GM19239 (cell line): ENCODE measurements at regions not wholly inside any gene's neighbourhood (a gene's known extent, or its start where the extent isn't known, plus 50 kb on each side); places are given as distances from the start of the nearest gene placed in this dataset.

ENCODE experiments used
- DNase-seq: peaks from one replicate; pipeline ENCODE4 v3.0.0; 2011; ENCODE audit warnings: low spot score; ENCODE audit not compliant: insufficient read length
- FAIRE-seq: peaks from 2 replicates; lab custom pipeline; 2011; peaks lifted over from hg19 to GRCh38; lab: Jason Lieb, UNC

DNA sequence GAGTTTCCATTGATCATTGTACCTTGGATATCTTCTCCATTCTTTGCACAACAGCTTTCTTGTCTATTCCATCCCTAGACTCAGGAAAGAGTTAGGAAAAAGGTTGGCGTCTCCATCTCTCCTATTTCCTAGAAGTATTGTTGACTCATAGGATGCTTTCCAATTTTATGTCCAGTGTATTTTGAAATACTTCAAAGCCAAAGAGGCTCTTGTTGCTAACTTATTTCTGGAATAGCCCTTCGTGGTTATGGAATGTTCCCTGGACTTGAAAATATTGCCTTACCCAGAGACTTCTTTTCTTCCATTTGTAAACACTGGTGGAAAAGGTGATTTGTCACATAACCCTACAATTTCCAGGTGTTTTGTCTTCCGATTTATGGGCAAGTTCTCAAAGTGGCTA lies 402.3 kb upstream of the ZNF608 start:
- DNase-seq (no peak), FAIRE-seq (no peak)

DNA sequence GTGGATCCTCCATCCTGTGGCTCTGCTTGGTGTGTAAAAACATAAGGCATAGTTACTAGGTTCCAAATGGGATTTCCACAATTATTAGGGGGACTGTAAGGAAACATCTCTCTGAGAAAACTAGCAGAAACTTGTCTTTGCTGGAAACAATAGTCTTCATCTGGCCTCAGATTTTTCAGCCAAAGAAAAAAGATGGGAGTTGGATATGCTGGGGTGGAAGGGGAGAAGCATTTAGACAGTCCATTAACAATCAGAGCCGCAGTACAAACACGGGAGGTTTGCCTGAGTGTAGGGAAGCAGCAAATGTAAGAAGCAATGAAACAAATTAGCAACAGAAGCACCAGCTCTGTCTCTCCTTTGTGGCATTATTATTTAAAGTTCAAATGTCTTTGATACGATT lies 402.7 kb upstream of the ZNF608 start:
- no peak for DNase-seq
- FAIRE-seq, result no peak

DNA sequence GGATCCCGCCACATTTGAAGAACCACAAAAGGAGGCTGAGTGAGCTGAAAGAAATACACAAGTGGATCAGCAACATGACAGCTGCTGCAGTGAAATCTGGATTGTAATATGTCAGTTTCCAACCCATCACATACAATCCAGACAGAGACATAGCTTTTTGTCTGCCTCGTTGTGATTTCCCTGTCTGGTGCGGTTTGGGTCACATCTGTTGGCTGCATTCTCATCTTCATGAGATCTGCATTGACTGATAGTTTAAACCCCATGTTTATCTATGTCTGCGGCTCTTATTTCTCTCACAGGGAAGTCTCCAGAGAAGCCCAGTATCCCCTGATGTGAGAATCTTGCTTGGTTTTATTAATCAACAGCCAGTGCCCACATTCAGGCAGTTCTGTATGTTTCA lies 403.1 kb upstream of the ZNF608 start:
- DNase-seq (no peak), FAIRE-seq (no peak)

DNA sequence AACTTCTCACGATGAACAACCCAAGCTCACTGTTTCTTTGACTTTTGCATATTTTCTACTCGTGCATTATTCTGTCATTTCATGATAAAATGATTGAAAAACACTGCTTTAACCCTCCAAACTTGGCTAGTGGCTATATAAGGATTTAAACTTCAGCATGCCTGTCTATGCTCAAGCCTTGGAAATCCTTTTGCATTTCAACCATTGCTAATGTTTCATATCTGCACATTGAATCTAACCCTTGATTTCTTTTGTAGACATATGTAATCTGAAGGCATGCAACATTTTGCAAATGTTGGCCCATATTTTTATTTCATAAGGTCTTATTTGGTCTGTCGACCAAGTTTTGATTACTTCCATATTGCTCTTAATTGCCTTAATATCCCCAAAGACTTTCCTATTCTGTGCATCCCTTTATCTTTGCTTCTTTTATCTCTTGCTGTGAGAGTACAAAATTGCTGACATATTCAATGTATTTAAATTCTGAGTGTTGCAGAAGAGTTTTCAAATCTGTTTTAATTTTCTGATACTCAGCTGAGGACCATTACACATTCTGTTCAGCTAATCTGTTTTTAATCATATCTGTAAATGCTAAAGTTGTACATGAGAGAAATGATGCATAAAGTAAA lies 403.7 kb upstream of the ZNF608 start:
- DNase-seq (no peak), FAIRE-seq (no peak)

DNA sequence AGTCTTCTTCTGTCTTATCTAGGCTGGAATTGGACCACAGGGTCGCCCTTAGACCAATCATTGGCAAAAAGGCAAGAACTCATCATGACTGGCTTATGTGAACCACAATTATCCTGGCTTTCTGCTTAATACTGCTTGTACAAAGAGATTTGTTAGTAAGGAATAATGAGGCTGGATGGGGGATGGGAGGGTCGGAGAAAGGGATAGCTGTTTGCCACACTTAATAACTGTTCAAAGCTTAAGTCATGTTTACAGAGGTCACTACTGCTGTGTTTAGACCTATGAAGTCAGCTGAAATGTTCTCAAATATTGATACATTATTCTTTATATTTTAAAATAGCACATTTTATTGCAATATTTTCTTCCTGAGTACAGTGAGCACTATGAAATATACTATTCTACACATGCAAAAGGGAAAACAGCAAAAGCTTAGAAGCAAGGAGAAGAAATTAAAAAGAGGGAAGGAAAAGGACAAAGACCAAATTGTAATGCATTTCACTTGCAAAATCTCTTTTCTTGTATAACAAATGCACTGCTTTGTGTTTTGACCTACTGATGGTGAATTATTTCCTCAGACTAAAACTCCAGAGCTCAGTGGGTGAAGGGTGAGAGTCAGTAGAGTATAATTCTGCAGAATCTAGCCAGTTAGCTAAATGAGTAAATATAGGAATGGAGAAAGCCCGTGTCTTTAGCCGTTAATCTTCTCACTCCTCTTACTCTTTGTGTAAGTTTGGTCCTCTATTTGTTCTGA lies 404.9 kb upstream of the ZNF608 start:
- FAIRE-seq (no peak), DNase-seq (no peak)

DNA sequence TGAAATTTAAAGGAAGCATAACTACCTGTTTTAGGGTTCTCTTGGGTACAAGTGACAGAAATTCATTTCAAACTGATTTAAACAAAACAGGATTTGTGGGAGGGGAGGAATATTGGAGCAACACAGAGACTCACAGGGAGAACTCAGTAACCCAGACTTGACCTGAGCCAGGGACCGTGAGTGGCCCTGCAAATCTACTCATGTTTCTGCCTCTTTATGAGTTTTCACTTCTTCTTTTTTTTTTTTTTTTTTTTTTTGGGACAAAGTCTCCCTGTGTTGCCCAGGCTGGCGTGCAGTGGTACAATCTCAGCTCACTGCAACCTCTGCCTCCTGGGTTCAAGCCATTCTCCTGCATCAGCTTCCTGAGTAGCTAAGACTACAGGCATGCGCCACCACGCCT lies 405.6 kb upstream of the ZNF608 start:
- FAIRE-seq (peak; percentile 28), DNase-seq (no peak)

DNA sequence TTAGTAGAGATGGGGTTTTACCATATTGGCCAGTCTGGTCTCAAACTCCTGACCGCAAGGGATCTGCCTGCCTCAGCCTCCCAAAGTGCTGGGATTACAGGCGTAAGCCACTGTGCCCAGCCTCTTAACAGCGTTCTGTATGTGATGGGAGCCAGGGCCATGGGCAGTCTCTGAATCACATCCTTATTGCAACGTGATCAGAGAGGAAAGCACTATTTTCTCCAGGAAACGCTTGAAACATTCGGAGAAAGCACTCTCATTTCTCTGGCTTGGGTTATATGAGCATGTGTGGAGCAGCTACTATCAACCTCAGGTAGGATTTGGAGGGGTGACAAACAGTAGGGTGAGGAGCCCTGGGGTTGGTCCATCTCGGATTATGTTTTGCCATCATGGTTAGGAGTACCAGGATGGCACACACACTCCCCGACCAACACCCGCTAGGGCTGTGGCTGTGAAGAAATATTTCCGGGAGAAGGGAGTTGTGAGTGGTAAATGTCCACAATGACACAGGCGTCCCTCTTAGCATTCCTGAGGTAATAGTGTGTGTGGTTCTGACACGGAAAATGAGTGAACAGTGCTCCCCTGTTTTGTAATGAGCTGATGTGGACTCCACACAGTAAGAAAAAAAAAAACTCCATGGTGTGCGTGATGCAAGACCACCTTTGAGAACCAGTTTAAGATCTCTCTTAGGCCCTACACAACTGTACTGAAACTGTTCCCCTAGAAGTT lies 406.2 kb upstream of the ZNF608 start:
- peak; percentile 18 for FAIRE-seq

DNA sequence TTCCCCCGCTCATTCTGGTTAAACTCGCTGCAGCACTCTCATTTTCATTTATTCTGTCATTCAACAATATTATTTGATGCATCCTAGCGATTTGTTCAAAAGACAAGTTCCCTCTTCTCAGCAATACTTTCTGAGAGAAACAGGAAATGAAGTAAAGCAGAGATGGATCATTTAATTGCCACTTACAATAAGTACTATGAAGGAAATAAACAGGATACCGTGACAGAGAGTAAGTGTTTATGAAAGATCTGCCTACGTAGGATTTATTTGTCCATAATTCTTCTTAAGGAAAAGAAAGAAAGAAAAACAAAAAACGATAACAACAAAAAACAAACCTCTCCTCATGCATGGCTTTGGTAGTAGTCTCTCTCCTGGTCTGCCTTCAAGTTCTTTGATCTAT lies 406.8 kb upstream of the ZNF608 start:
- FAIRE-seq (no peak), DNase-seq (no peak)

More for the DNA sequence above, 406.2 kb upstream of the ZNF608 start:
- no peak for DNase-seq

DNA sequence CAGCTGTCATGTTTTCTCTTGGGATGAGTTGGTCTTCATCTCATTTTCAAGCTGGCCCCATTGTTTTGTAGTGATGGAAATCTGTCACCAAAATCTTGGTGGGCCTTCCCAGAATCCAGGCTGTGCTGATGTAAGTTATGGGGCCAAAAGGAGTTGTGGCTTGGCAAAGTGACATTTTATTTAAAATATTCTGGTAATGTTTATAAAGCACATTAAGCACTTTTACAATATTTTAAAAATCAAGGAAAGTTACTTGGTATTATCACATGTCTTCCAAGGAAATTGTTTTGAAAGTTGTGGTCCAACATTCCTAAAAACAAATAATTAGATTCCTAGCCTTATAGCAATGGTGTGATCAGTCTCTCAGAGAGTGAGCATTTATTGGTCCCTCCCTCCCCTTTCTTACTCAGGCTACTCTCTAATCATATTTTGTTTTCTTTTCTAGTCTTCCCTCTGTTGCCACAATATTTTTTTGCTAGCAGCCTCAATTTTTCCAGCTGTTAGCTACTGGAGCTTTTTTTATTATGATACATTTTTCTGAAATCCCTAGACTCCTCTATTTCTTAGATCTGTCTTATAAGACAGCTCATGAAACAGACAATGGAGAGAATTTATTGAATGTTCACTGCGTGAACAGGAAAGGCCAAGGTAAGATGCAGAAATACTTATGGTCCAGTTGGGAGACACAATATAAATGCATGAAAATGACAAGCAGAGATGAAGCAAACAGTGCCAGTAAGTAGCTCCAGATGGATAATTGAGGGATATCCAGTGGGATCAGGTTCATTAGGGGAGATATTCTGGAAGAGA lies 408.1 kb upstream of the ZNF608 start:
- no peak for DNase-seq
- FAIRE-seq, result no peak

DNA sequence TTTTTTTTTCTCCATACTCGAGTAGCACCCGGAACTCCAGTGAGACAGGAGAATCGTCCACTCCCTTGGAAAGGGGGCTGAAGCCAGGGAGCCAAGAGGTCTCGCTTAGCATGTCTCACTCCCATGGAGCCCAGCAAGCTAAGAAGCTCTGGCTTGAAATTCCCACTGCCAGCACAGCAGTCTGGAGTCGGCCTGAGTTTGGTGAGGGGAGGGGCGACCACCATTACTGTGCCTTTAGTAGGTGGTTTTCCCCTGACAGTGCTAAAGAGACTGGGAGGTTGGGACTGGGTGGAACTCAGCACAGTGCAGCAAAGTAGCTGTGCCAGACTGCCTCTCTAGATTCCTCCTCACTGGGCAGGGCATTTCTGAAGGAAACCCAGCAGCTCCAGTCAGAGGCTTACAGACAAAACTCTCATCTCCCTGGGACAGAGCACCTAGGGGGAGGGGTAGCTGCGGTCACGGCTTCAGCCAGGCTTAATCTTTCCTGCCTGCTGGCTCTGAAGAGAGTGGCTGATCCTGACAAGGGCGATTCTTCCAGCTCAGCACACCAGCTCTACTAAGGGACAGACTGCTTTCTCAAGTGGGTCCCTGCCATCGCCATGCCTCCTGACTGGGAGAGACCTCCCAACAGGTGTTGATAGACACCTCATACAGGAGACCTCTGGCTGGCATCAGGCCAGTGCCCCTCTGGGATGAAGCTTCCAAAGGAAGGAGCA lies 414.5 kb upstream of the ZNF608 start:
- DNase-seq (no peak), FAIRE-seq (no peak)

DNA sequence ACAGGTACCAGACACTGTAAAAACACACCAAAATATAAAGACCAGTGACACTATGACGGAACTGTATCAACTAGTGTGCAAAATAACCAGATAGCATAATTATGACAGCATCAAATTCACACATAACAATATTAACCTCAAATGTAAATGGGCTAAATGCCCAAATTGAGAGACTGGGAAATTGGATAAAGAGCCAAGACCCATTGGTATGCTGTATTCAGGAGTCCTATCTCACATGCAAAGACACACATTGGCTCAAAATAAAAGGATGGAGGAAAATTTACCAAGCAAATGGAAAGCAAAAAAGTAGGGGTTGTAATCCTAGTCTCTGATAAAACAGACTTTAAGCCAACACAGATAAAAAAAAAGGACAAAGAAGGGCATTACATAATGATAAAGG lies 416.3 kb upstream of the ZNF608 start:
- FAIRE-seq (no peak), DNase-seq (no peak)

DNA sequence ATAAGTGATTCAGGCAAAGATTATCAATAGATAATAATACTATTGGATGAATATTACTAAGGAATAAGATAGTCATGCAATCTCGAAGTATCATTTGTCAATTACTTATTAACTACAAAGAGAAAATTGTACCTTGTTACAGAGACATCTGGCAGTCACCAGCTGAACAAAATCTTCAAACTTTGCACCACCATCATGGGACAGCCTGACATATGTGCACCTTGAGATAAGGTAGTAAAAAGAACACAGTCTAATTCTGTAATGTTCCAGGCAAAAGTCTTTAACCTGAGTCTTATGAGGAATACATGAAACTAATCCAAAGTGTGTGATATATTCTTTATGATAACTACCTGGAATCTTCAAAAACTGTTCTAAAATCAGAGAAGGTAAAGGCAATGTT lies 423.0 kb upstream of the ZNF608 start:
- no peak for FAIRE-seq
- DNase-seq, result no peak

DNA sequence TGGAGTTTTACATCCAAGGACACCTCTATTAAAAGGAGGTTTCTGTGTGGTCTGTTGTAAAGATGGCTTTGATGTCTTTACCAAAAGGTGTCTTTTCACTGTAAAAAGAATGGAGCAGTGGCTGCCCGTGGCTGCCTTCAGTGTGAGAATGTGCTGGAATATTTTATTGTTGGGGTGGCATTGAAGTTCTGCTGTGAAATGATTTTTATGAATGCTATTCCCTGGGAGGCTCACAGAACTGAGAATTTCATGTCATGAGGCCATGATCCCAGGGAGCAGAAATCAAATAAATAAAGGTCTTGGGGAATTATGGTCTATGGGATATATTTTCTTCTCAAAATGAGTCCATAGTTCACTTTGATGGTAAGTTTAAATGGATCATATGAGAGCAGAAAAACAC lies 425.2 kb upstream of the ZNF608 start:
- no peak for FAIRE-seq

DNA sequence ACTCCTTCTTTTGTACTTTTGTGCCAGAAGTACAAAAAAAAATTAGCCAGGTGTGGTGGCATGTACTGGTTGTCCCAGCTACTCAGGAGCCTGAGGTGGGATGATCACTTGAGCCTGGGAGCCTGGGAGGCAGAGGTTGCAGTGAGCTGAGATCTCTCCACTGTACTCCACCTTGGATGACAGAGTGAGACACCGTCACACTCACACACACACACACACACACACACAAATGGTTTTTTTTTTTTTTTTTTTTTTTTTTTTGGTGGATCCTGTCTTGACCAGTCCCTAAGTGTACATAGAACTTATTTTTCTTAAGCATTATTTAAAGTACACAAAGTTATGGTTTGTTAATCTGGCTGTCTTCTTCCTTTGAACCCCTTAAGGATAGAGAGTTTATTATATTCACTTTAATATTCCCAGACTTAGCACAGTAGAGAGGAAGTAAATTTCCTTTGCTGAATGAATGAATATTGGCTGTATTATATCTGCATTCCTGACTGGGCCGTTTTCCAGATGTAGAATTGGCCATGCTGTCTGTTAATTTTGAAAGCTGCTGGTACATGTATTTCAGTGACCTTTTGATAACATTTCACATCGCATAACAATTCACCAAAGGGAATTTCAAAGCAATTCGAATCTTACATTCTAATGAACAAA lies 429.0 kb upstream of the ZNF608 start:
- DNase-seq, result no peak
- FAIRE-seq, result no peak

More for the DNA sequence above, 425.2 kb upstream of the ZNF608 start:
- DNase-seq, result no peak

DNA sequence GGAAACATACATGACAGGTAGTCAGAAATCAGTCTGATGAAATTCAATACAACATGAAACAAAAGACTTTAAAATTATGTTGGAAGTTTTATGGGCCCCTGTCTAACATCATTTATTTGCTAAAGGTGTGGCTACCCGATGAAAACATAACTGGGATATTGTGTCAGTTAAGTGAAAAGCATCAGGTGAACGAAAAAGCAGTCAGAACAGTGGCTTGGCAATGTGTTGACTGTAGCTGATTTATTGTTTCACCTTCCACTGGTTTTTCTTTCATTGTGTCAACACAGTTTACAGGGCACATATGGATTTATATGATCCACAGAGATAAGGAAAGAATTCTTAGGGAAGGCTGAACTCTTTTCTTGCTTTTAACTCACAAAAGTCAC lies 429.6 kb upstream of the ZNF608 start:
- no peak for FAIRE-seq
- DNase-seq, result no peak

DNA sequence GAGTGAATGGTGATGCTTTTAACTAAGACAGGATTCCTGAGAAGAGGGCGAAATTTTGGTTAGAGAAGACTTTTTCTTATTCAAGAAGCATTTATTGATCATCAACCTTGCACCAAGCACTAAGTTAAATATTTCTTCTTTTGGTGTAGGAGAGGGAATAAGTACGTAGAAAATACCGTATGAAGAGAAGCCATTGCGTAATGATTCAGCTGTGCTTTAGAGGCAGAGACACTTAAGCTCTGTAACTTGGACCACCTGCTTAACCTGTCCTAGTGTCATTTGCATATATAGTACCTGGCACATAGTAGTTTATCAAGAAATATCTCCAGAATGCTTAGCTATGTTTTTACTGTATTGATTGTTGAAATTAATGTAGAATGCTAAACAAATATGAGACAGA lies 430.9 kb upstream of the ZNF608 start:
- no peak for FAIRE-seq

DNA sequence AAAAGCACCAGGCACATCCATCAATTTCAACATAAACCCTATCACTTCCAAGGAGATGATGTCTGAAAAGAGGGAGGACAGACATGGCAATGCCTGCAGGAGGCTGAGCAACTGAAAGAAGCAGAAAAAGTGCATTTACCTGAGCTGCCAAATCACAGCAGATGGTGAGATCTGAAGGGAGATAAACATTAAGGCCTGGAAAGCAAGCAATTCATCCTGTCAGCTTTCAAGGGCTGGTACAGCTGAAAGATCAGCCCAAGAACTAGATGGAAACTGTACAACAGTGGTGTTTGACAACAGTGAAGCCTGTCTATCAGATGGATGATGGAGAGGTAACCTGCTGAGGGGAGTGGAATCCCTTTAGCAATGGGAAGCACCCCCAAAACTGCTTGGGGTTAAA lies 433.2 kb upstream of the ZNF608 start:
- no peak for DNase-seq
- FAIRE-seq, result no peak

More for the DNA sequence above, 430.9 kb upstream of the ZNF608 start:
- no peak for DNase-seq

DNA sequence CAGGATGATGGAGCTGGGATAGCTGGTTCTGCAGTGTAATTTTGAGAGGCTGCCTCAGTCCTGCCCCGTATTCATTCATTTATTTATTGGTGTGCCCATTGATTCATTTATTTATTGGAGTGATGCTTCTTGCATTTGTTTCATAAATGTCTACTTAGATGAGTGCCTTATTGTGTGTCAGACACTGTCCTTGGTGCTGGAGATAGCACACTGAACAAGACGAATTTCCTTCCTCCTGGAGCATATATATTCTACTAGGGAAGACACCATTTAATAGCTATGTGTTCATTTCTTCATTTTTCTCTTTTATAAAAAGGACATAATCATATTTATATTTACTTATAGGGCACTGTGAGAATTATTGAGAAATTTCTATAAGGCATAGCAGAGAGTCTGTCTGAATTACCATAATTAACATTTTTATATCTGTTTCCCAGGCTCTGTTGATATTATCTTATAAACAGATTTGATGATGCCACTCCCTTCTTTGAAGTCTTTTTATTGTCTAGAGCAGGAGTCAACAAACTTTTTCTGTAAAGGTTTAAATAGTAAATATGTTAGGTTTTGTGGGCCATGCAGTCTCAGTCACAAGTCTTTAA lies 433.9 kb upstream of the ZNF608 start:
- FAIRE-seq, result no peak
- DNase-seq, result no peak

DNA sequence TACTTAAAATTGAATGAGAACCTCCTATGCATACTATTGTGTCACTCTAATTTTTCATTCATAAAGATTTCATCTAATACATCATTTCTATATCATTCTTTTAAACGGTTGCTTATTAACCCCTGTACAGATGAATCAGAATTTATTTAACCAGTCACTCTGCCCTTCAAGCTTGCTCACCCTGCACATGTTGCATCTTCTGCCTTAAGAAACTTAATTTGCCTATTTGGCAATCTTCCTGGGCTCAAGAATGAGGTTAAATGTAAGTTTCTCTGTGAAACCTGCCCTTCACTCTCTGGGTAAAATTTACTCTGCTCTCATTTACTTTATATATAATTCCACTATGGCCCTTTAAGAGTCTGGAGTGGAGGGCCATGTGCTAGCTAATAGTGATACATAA lies 434.7 kb upstream of the ZNF608 start:
- FAIRE-seq, result no peak
- DNase-seq, result no peak
